ENCODE measurements at regions not wholly inside any gene's neighbourhood (a gene's known extent, or its start where the extent isn't known, plus 50 kb on each side); places are given as distances from the start of the nearest gene placed in this dataset.

GRCh38 chr18:11251229-11251890, 102.0 kb upstream of the PIEZO2 start:
- Mint-ChIP-seq H3K36me3 (ENCODE audit: insufficient read depth) (no peaks in the 10 kb centered on the region), H3K4me3 (ENCODE audit: low read depth) (no peak overlapping the region), H3K9me3 (ENCODE audit: low read depth) (no peaks in the 10 kb centered on the region), H3K27ac (no peak overlapping the region), H3K4me1 (ENCODE audit: low read depth) (peaks cover 4% of the 10 kb centered on the region), H3K27me3 (peaks cover 5% of the 10 kb centered on the region)
- no peak for TF ChIP-seq CTCF (IDR thresholded peaks at IDR 0.05; ENCODE audit: unreplicated experiment)
- no peak for DNase-seq (ENCODE audit: low spot score, unreplicated experiment)

GRCh38 chr18:11249391-11249790, 100.0 kb upstream of the PIEZO2 start:
- no peaks in the 10 kb centered on the region for H3K9me3 Mint-ChIP-seq (ENCODE audit: low read depth)
- peaks cover 4% of the 10 kb centered on the region for H3K4me1 Mint-ChIP-seq (ENCODE audit: low read depth)
- H3K4me3 Mint-ChIP-seq (ENCODE audit: low read depth) = no peak overlapping the region
- no peaks in the 10 kb centered on the region for H3K36me3 Mint-ChIP-seq (ENCODE audit: insufficient read depth)
- no peak for TF ChIP-seq CTCF (IDR thresholded peaks at IDR 0.05; ENCODE audit: unreplicated experiment)
- H3K27me3 Mint-ChIP-seq = peaks cover 5% of the 10 kb centered on the region
- no peak overlapping the region for H3K27ac Mint-ChIP-seq
- DNase-seq (ENCODE audit: low spot score, unreplicated experiment) = no peak

- Mint-ChIP-seq H3K36me3 (ENCODE audit: insufficient read depth) (no peaks in the 10 kb centered on the region), H3K27me3 (peaks cover 8% of the 10 kb centered on the region), H3K4me3 (ENCODE audit: low read depth) (no peak overlapping the region), H3K27ac (no peak overlapping the region), H3K4me1 (ENCODE audit: low read depth) (peaks cover 4% of the 10 kb centered on the region), H3K9me3 (ENCODE audit: low read depth) (no peaks in the 10 kb centered on the region)
- no peak for DNase-seq (ENCODE audit: low spot score, unreplicated experiment)
- TF ChIP-seq CTCF (IDR thresholded peaks at IDR 0.05; ENCODE audit: unreplicated experiment) = no peak
These were observed 98.1 kb upstream of the PIEZO2 start for GRCh38 chr18:11247381-11247970.

- no peaks in the 10 kb centered on the region for H3K9me3 Mint-ChIP-seq (ENCODE audit: low read depth)
- peaks cover 8% of the 10 kb centered on the region for H3K27me3 Mint-ChIP-seq
- no peaks in the 10 kb centered on the region for H3K36me3 Mint-ChIP-seq (ENCODE audit: insufficient read depth)
- H3K4me3 Mint-ChIP-seq (ENCODE audit: low read depth) = no peak overlapping the region
- TF ChIP-seq CTCF (IDR thresholded peaks at IDR 0.05; ENCODE audit: unreplicated experiment) = no peak
- no peak overlapping the region for H3K27ac Mint-ChIP-seq
- H3K4me1 Mint-ChIP-seq (ENCODE audit: low read depth) = peaks cover 4% of the 10 kb centered on the region
- DNase-seq (ENCODE audit: low spot score, unreplicated experiment) = no peak
These were observed 97.3 kb upstream of the PIEZO2 start for GRCh38 chr18:11246495-11247300.

GRCh38 chr18:11245879-11246278, 96.5 kb upstream of the PIEZO2 start:
- no peak for DNase-seq (ENCODE audit: low spot score, unreplicated experiment)
- TF ChIP-seq CTCF (IDR thresholded peaks at IDR 0.05; ENCODE audit: unreplicated experiment) = no peak
- H3K4me3 Mint-ChIP-seq (ENCODE audit: low read depth) = no peak overlapping the region
- peaks cover 8% of the 10 kb centered on the region for H3K27me3 Mint-ChIP-seq
- H3K9me3 Mint-ChIP-seq (ENCODE audit: low read depth) = no peaks in the 10 kb centered on the region
- peaks cover under 1% of the 10 kb centered on the region for H3K4me1 Mint-ChIP-seq (ENCODE audit: low read depth)
- H3K27ac Mint-ChIP-seq = no peak overlapping the region
- no peaks in the 10 kb centered on the region for H3K36me3 Mint-ChIP-seq (ENCODE audit: insufficient read depth)

Data from progenitor cell of endocrine pancreas (in vitro differentiated cells).